ENCODE measurements at regions not wholly inside any gene's neighbourhood (a gene's known extent, or its start where the extent isn't known, plus 50 kb on each side); places are given as distances from the start of the nearest gene placed in this dataset.

DNA sequence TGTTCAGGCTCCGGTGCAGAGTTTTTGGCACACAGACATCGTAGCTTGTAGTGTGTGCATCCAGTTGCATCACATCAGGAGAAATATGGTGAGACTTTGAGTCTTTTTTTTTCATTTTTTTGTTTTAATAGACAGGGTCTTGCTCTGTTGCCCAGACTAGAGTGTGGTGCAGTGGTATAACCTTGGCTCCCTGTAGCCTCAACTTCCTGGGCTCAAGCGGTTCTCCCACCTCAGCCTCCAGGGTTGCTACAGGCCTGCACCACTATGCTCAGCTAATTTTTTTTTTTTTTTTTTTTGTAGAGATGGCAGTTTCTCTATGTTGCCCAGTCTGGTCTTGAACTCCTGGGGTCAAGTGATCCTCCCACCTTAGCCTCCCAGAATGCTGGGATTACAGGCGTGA, 51.1 kb upstream of the TEX264 start:
- TF ChIP-seq, protein P1, sequence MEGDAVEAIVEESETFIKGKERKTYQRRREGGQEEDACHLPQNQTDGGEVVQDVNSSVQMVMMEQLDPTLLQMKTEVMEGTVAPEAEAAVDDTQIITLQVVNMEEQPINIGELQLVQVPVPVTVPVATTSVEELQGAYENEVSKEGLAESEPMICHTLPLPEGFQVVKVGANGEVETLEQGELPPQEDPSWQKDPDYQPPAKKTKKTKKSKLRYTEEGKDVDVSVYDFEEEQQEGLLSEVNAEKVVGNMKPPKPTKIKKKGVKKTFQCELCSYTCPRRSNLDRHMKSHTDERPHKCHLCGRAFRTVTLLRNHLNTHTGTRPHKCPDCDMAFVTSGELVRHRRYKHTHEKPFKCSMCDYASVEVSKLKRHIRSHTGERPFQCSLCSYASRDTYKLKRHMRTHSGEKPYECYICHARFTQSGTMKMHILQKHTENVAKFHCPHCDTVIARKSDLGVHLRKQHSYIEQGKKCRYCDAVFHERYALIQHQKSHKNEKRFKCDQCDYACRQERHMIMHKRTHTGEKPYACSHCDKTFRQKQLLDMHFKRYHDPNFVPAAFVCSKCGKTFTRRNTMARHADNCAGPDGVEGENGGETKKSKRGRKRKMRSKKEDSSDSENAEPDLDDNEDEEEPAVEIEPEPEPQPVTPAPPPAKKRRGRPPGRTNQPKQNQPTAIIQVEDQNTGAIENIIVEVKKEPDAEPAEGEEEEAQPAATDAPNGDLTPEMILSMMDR (IDR thresholded peaks at IDR 0.05): no peak
- TF ChIP-seq EZH2 (IDR thresholded peaks at IDR 0.05; ENCODE audit: borderline replicate concordance, insufficient read depth, low read depth, low read length, poor library complexity, severe bottlenecking): no peak
